Heart right ventricle (tissue), 16 donors: ENCODE measurements at regions not wholly inside any gene's neighbourhood (a gene's known extent, or its start where the extent isn't known, plus 50 kb on each side); places are given as distances from the start of the nearest gene placed in this dataset.

ENCODE experiments used
- ATAC-seq, 8 donors: fragments of 200-7000 bp; cut with Tn5 transposase; one replicate each; pipeline ENCODE4 v1.9.1; 2020; ENCODE audit warnings: mild to moderate bottlenecking in 8 of 8, moderate library complexity in 8 of 8, moderate number of reproducible peaks in 1 of 8
- DNase-seq, 2 donors: peaks; one replicate each; pipeline ENCODE4 v3.0.0-alpha.2; 2020
- H3K27ac ChIP-seq, 10 donors: fragments of 200-600 bp; sonication (generic) in 2 of 10; one replicate each; pipeline versions ENCODE4 v1.5.0 to v1.8.0; 2020 to 2022; ENCODE audit warnings: mild to moderate bottlenecking in 3 of 10
- H3K27me3 ChIP-seq, 7 donors: fragments of 200-600 bp; one replicate each; pipeline ENCODE4 v1.8.0; 2021 to 2022; ENCODE audit warnings: mild to moderate bottlenecking in 2 of 7
- H3K36me3 ChIP-seq, 9 donors: fragments of 200-600 bp; sonication (generic) in 1 of 9; one replicate each; pipeline versions ENCODE4 v1.5.0 to v1.8.0; 2020 to 2022; ENCODE audit warnings: mild to moderate bottlenecking in 2 of 9
- H3K4me1 ChIP-seq, 9 donors: fragments of 200-600 bp; sonication (generic) in 1 of 9; one replicate each; pipeline versions ENCODE4 v1.5.0 to v1.8.0; 2020 to 2022; ENCODE audit warnings: mild to moderate bottlenecking in 4 of 9
- H3K4me3 ChIP-seq, 10 donors: fragments of 200-600 bp; sonication (generic) in 2 of 10; one replicate each; pipeline versions ENCODE4 v1.5.0 to v1.8.0; 2020 to 2022; ENCODE audit warnings: mild to moderate bottlenecking in 7 of 10, moderate library complexity in 2 of 10
- H3K9me3 ChIP-seq, 11 donors: fragments of 200-600 bp in 10 of 11; sonication (generic) in 2 of 11; one replicate each; pipeline versions ENCODE4 v1.5.0 to v1.8.0; 2013 to 2022; ENCODE audit warnings: mild to moderate bottlenecking in 2 of 11, control low read depth in 1 of 11, moderate library complexity in 1 of 11
- WGBS, 2 donors: extraction: QIAGEN DNeasy Blood & Tissue Kit; methylation state at CpG; one replicate each; pipeline ENCODE4 v1.1.7; 2013; ENCODE audit warnings: inconsistent platforms in 1 of 2; 5-methylcytosine and 5-hydroxymethylcytosine counted together
- intact Hi-C, 10 donors: fragments of 100-400 bp; cut with DNase I; formaldehyde crosslinking; loops; one replicate each; pipeline versions ENCODE4 v1.11.1 to v1.14.2; 2022
- TF ChIP-seq, protein P1 (sequence below), 9 donors: fragments of 200-600 bp; sonication (generic) in 2 of 9; IDR thresholded peaks; one replicate each; pipeline versions ENCODE4 v1.5.0 to v1.8.0; 2021 to 2022; ENCODE audit warnings: antibody characterized with exemption in 9 of 9, mild to moderate bottlenecking in 5 of 9, moderate library complexity in 1 of 9
- donor health status: Arrhythmogenic right ventricular cardiomyopathy.
- donor health status: ischemic (EF 13 %, LVEDD 7.1; RV severe dilation, severe dysfunction).
- donor health status: healthy with polysubstance abuse.
- donor health status: DM: no; HTN: yes; CAD: no.
- donor health status: DM: no; HTN: no; CAD: no.
- donor health status: ischemic (EF 25% LVEDD 6.9; RV normal size, moderate dysfunction).
- donor health status: ischemic (EF 25% LVEDD 5.7; RV mildly dilated, moderate dysfunction).
- donor health status: healthy.
- donor health status: DM: yes; HTN: yes; CAD: no.
- donor health status: Ischemic cardiomyopathy.
- donor health status: ischemic (EF 35%, LVEDD 5.7; RV mildly dilated, moderate dysfunction).
- donor health status: nonischemic (EF 11% LVEDD 7.7; RV severe dilation, severe dysfunction).
- donor health status: DM: yes; HTN: yes; CAD: no.
- donor health status: PGD.
- donor health status: ischemic (EF 29% LVEDD 5.4; RV normal size, mild dysfunction).
- donor health status: nonischemic (EF 23%, LVEDD 6.1; RV moderate dilation, normal function).

DNA sequence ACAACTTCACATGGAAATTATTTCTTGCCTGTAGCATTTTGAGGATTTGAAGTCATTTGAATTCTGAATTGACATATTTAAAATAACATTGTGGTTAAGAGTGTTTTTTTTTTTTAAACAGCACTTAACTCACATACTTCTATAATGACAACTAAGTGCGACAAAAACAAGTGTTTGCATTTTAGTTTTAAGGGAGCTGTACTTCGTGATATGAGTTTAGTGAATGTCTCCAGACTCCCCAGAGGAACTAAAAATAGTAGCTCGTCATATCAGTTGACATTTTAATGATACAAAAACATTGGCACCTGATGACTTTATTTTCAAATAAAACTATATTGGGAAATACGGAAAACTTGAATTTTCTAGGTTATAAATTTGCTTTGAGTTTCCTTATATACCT is 389.6 kb upstream of the MON1B start:
- H3K27ac ChIP-seq: no peak overlapping the region
- no peak overlapping the region for H3K4me3 ChIP-seq
- ATAC-seq: no peak
- H3K9me3 ChIP-seq: peaks cover 0 to 4% (median 0%) of the 10 kb centered on the region in 11 donors
- no peaks in the 10 kb centered on the region for H3K27me3 ChIP-seq
- DNase-seq: no peak
- WGBS, 2 donors: 52 to 56% methylated on average over 4 of the region's 4 CpGs
- no peaks in the 10 kb centered on the region for H3K4me1 ChIP-seq
- TF ChIP-seq, protein P1, sequence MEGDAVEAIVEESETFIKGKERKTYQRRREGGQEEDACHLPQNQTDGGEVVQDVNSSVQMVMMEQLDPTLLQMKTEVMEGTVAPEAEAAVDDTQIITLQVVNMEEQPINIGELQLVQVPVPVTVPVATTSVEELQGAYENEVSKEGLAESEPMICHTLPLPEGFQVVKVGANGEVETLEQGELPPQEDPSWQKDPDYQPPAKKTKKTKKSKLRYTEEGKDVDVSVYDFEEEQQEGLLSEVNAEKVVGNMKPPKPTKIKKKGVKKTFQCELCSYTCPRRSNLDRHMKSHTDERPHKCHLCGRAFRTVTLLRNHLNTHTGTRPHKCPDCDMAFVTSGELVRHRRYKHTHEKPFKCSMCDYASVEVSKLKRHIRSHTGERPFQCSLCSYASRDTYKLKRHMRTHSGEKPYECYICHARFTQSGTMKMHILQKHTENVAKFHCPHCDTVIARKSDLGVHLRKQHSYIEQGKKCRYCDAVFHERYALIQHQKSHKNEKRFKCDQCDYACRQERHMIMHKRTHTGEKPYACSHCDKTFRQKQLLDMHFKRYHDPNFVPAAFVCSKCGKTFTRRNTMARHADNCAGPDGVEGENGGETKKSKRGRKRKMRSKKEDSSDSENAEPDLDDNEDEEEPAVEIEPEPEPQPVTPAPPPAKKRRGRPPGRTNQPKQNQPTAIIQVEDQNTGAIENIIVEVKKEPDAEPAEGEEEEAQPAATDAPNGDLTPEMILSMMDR (IDR thresholded peaks at IDR 0.05): no peak
- H3K36me3 ChIP-seq: no peaks in the 10 kb centered on the region
- intact Hi-C loops: no loop called here

GRCh38 chr16:76816475-76816874 is 374.5 kb upstream of the MON1B start:
- intact Hi-C loops: no loop called here
- WGBS, 2 donors: 76 to 85% methylated on average over 2 of the region's 2 CpGs
- TF ChIP-seq, protein P1 (IDR thresholded peaks at IDR 0.05): no peak
- no peak overlapping the region for H3K27ac ChIP-seq
- ATAC-seq (no peak), DNase-seq (no peak)
- H3K4me1 ChIP-seq: no peaks in the 10 kb centered on the region
- H3K4me3 ChIP-seq: no peak overlapping the region
- H3K27me3 ChIP-seq: peaks cover 0 to 3% (median 0%) of the 10 kb centered on the region in 7 donors
- H3K9me3 ChIP-seq: peaks cover 0 to 12% (median 0%) of the 10 kb centered on the region in 11 donors
- no peaks in the 10 kb centered on the region for H3K36me3 ChIP-seq

GRCh38 chr16:76818606-76819181 is 372.3 kb upstream of the MON1B start:
- Histone ChIP-seq H3K27ac (no peak overlapping the region), H3K36me3 (no peaks in the 10 kb centered on the region), H3K4me3 (no peak overlapping the region), H3K4me1 (no peaks in the 10 kb centered on the region), H3K9me3 (no peaks in the 10 kb centered on the region), H3K27me3 (peaks cover 0 to 3% (median 0%) of the 10 kb centered on the region in 7 donors)
- WGBS, 2 donors: 52 to 80% methylated on average over 3 of the region's 3 CpGs
- TF ChIP-seq, protein P1 (IDR thresholded peaks at IDR 0.05): no peak
- ATAC-seq (no peak), DNase-seq (no peak)
- intact Hi-C loops: no loop called here

DNA sequence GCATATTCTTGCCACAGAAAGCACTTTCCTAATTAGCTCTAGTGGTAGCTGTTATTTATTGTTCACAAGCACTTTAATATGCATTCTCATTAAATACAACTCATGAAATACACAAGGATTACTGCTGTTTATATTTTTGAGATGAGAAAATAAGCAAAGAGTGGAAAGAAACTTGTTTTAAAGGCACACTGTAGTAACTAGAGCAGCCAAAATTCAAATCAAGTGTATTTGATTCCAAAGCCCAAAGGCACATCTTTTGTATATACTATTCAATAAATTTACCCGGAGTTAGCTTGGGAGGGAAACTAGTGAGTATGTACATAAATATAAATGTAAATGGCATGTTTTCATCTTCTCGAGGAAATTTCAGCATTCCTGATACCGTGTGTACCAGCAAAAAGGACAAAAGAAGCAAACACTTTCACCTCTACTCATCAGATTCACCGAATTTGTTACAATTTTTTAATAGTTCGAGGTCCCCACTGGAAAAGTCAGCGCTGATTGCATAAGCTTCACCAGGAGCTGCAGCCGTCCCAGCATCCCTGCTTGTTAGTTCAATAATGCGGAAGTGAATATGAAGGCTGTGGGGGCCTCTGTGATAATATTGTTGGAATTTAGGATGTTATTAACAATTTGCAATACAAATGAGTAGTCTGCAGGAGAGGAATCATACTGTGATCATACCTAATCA is 371.6 kb upstream of the MON1B start:
- Histone ChIP-seq H3K4me3 (no peak overlapping the region), H3K9me3 (no peaks in the 10 kb centered on the region), H3K36me3 (no peaks in the 10 kb centered on the region), H3K4me1 (no peaks in the 10 kb centered on the region), H3K27ac (no peak overlapping the region), H3K27me3 (peaks cover 0 to 3% (median 0%) of the 10 kb centered on the region in 7 donors)
- intact Hi-C loops: no loop called here
- ATAC-seq (no peak), DNase-seq (no peak)
- 87 to 89% methylated on average over 8 of the region's 8 CpGs for WGBS, 2 donors
- TF ChIP-seq, protein P1 (IDR thresholded peaks at IDR 0.05): no peak
